Thymus (tissue), 11 donors: ENCODE measurements at regions not wholly inside any gene's neighbourhood (a gene's known extent, or its start where the extent isn't known, plus 50 kb on each side); places are given as distances from the start of the nearest gene placed in this dataset.

Experiments used
- DNase-seq, 9 donors: peaks; one replicate each; pipeline ENCODE4 v3.0.0-alpha.2; 2013; ENCODE audit warnings: low spot score in 9 of 9, low read depth in 6 of 9, missing footprints in 1 of 9
- H3K27ac ChIP-seq, 2 donors: one replicate each; pipeline ENCODE4 v1.5.1; 2013; ENCODE audit warnings: control low read depth in 1 of 2, low read depth in 1 of 2, low read length in 1 of 2, mild to moderate bottlenecking in 1 of 2, moderate library complexity in 1 of 2
- H3K27me3 ChIP-seq, 2 donors: one replicate each; pipeline ENCODE4 v1.5.1; 2013; ENCODE audit warnings: low read length in 1 of 2; ENCODE audit not compliant: control insufficient read depth in 2 of 2, insufficient read depth in 1 of 2
- H3K36me3 ChIP-seq, 2 donors: one replicate each; pipeline ENCODE4 v1.5.1; 2013; ENCODE audit warnings: low read length in 1 of 2, mild to moderate bottlenecking in 1 of 2, moderate library complexity in 1 of 2; ENCODE audit not compliant: control insufficient read depth in 2 of 2, insufficient read depth in 2 of 2
- H3K4me1 ChIP-seq, 2 donors: one replicate each; pipeline ENCODE4 v1.5.1; 2013; ENCODE audit warnings: low read length in 2 of 2; ENCODE audit not compliant: control insufficient read depth in 2 of 2, insufficient read depth in 2 of 2
- H3K4me3 ChIP-seq, 2 donors: one replicate each; pipeline ENCODE4 v1.5.1; 2013; ENCODE audit warnings: low read length in 2 of 2, control low read depth in 1 of 2, mild to moderate bottlenecking in 1 of 2
- H3K9me3 ChIP-seq, 2 donors: one replicate each; pipeline ENCODE4 v1.5.1; 2013; ENCODE audit warnings: low read length in 1 of 2, mild to moderate bottlenecking in 1 of 2; ENCODE audit not compliant: control insufficient read depth in 2 of 2, insufficient read depth in 1 of 2
- WGBS: extraction: QIAGEN DNeasy Blood & Tissue Kit; methylation state at CpG from one replicate; pipeline ENCODE4 v1.1.7; 2013; 5-methylcytosine and 5-hydroxymethylcytosine counted together
- donor health status: healthy.

DNA sequence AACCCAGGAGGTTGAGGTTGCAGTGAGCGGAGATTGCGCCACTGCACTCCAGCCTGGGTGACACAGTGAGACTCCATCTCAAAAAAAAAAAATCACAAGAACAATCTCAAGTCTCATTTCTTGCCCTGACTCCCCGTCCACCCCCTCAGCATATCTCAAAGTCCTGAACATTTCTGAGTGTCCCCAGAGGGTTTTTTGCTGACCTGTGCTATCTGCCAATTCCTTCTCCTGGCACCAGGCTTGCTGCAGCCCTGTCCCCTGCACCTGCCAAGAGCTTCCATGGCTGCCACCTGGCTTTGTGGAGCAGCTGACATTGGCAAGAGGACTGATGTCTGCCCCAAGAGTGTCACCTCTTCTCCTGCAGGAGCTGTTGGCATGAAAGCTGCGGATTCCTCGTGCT is 54.9 kb upstream of the PTPRT start:
- Histone ChIP-seq H3K4me1 (no peaks in the 10 kb centered on the region), H3K27me3 (no peaks in the 10 kb centered on the region), H3K36me3 (no peaks in the 10 kb centered on the region), H3K4me3 (no peak overlapping the region), H3K27ac (no peak overlapping the region), H3K9me3 (no peaks in the 10 kb centered on the region)
- WGBS, result 92% methylated on average over 5 of the region's 5 CpGs
- no peak for DNase-seq

DNA sequence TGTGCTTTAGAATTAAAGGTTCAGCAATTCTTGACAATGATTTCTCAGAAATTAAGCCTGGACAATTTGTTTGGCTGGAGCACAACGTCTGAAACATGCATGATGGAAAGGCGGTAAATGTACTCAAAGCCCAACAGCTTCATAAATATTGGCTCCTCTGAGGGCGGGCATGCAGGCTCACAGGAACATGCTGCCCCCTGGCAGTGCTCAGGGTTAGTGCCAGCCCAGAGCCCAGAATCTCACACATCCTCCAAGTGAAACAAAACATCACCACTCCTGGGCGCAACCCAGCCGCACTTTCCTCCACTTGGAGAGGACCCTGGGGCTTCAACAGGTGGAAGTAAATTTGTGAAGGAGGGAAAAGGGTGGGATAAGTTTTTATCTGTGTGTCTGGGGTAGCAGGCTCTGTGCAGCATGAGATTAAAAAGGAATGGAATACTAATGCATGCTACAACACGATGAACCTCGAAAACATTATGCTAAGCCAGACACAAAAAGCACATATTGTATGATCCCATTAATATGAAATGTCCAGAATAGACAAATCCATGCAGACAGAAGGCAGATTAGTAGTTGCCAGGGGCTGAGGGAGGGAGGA is 54.1 kb upstream of the PTPRT start:
- Histone ChIP-seq H3K36me3 (no peaks in the 10 kb centered on the region), H3K27me3 (no peaks in the 10 kb centered on the region), H3K4me1 (no peaks in the 10 kb centered on the region), H3K4me3 (no peak overlapping the region), H3K27ac (no peak overlapping the region), H3K9me3 (no peaks in the 10 kb centered on the region)
- no peak for DNase-seq
- WGBS, result 63% methylated on average over 7 of the region's 7 CpGs

DNA sequence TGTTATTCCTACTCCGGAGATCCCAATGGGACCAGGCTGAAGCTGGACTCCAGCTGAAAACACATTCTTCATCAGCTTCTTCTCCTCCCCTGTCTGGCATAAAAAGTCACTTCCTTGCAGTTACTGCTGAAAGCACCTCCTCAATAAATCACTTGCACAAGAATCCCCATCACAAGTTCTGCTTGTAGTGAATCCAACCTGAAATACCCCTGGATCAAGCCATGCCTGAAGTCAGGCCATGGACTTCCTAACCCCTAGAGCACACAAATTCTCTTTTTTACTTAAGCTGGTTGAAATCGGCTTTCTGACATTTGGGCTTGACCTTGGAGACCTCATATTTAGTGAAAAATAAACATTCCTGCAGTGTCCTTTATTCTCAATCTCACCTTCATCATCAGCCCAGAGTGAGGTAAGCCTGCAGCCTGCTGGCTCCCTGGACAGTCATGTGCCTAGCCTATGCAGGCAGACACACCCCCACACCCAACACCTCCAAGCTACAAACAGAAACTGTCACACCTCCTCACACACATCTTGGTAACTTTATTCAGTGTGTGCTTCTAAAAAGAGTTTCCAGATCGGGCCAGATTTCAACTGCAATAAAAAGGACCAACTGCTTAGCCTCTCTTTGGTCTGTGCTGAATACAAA is 51.5 kb upstream of the PTPRT start:
- WGBS, result 92% methylated on average over 3 of the region's 3 CpGs
- no peaks in the 10 kb centered on the region for H3K27me3 ChIP-seq

More for the DNA sequence above, 51.5 kb upstream of the PTPRT start:
- Histone ChIP-seq H3K4me3 (no peak overlapping the region), H3K27ac (no peak overlapping the region), H3K36me3 (no peaks in the 10 kb centered on the region), H3K4me1 (no peaks in the 10 kb centered on the region), H3K9me3 (no peaks in the 10 kb centered on the region)
- no peak for DNase-seq
